ENCODE measurements at regions not wholly inside any gene's neighbourhood (a gene's known extent, or its start where the extent isn't known, plus 50 kb on each side); places are given as distances from the start of the nearest gene placed in this dataset.

DNA sequence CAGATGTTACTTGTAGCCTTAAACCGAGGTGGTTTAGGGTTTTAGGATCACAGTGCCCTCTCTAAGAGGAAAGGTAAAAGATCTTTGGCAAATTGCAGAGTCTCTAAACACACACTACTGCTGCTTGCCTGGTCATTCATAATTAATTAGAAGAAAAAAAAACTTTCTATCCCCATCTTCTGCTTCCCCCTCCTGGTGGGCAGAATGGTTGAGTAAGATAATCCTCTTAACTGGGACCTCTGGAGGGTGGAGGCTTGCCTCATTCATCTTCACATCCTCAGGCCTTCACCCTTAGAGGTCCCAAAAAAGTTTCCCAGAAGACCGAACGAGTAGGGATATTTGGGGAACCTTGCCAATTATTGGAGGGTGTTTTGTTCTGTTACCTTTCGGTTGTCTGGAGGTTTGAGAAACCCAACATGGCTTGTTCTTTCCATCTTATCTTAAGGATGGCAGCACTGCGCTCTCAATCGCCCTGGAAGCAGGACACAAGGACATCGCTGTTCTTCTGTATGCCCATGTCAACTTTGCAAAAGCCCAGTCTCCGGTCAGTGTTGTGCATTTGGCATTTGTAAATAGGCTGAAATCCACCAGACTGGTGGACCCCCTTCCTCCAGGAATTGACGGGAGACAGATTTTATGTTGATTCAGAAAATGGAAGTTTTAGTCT, 97.3 kb upstream of the DMRT1 start:
- H3K27me3 Mint-ChIP-seq (ENCODE audit: low read depth in 2 of 2), result peaks cover 0 to 13% of the 10 kb centered on the region in 2 donors
- ATAC-seq, result no peak
- intact Hi-C loops (cut with micrococcal nuclease), result no loop called here

GRCh38 chr9:744790-745484, 96.6 kb upstream of the DMRT1 start:
- Mint-ChIP-seq H3K27me3 (ENCODE audit: low read depth in 2 of 2) (peaks cover 0 to 11% of the 10 kb centered on the region in 2 donors), H3K4me3 (no peak overlapping the region), H3K27ac (no peak overlapping the region), H3K36me3 (no peaks in the 10 kb centered on the region), H3K4me1 (peaks cover 18 to 28% of the 10 kb centered on the region in 2 donors), H3K9me3 (no peaks in the 10 kb centered on the region)
- no peak for DNase-seq
- ATAC-seq, result no peak
- no peak for TF ChIP-seq CTCF (IDR thresholded peaks at IDR 0.05)
- H3K4me1 ChIP-seq (ENCODE audit: control insufficient read depth, insufficient read depth, low read length), result peaks cover 18% of the 10 kb centered on the region
- no peaks in the 10 kb centered on the region for H3K27me3 ChIP-seq (ENCODE audit: control insufficient read depth, insufficient read depth, low read length)
- 77% methylated on average over 7 of the region's 7 CpGs for WGBS (ENCODE audit: insufficient coverage)
- no peak overlapping the region for H3K4me3 ChIP-seq (ENCODE audit: low read length)
- no peaks in the 10 kb centered on the region for H3K9me3 ChIP-seq (ENCODE audit: control insufficient read depth, insufficient read depth, low read length)
- no peak overlapping the region for H3K27ac ChIP-seq (ENCODE audit: low read length)
- no peaks in the 10 kb centered on the region for H3K36me3 ChIP-seq (ENCODE audit: control insufficient read depth, insufficient read depth, low read length)
- intact Hi-C loops (cut with micrococcal nuclease), result no loop called here

More for the DNA sequence above, 97.3 kb upstream of the DMRT1 start:
- DNase-seq, result no peak
- Histone ChIP-seq H3K4me3 (ENCODE audit: low read length) (no peak overlapping the region), H3K36me3 (ENCODE audit: control insufficient read depth, insufficient read depth, low read length) (no peaks in the 10 kb centered on the region), H3K4me1 (ENCODE audit: control insufficient read depth, insufficient read depth, low read length) (peaks cover 10% of the 10 kb centered on the region), H3K9me3 (ENCODE audit: control insufficient read depth, insufficient read depth, low read length) (no peaks in the 10 kb centered on the region), H3K27me3 (ENCODE audit: control insufficient read depth, insufficient read depth, low read length) (no peaks in the 10 kb centered on the region), H3K27ac (ENCODE audit: low read length) (no peak overlapping the region)
- Mint-ChIP-seq H3K9me3 (no peaks in the 10 kb centered on the region), H3K4me3 (no peak overlapping the region), H3K36me3 (no peaks in the 10 kb centered on the region), H3K4me1 (peaks cover 13 to 20% of the 10 kb centered on the region in 2 donors), H3K27ac (no peak overlapping the region)
- 97% methylated on average over 7 of the region's 9 CpGs for WGBS (ENCODE audit: insufficient coverage)
- TF ChIP-seq CTCF (IDR thresholded peaks at IDR 0.05), result no peak

DNA sequence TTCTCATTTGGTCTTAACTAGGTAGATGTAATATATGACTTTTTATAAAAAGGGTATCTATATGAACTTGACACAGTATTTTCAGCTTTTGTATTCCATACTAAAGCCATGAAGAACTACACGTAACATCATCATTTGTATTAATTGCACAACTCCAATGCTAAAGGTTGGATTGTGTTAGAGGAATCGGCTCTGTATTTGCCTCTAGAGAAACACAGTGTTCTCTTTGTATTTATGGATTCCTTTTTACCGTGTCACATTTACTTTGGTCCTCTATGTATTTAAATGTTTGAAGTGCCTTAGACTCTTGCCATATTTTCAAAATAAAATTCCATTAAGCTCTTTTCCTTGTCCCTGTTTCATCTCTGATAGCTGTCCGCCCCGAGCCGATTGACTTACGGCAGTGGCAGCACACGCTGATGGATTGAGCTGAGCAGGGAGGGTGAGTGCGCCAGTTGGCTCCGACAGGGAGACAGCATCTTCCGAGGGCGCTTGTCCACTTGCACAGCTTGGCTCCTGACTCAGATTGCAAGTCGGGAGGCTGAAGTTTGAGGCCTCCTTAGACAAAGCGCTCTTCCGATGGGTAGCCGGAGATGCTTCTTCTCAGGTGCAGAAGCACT, 95.6 kb upstream of the DMRT1 start:
- no peaks in the 10 kb centered on the region for H3K9me3 Mint-ChIP-seq
- no peak overlapping the region for H3K27ac ChIP-seq (ENCODE audit: low read length)
- intact Hi-C loops (cut with micrococcal nuclease), result no loop called here
- DNase-seq (no peak), ATAC-seq (no peak)
- H3K4me3 Mint-ChIP-seq, result no peak overlapping the region
- no peak overlapping the region for H3K4me3 ChIP-seq (ENCODE audit: low read length)
- H3K4me1 ChIP-seq (ENCODE audit: control insufficient read depth, insufficient read depth, low read length), result peaks cover 25% of the 10 kb centered on the region
- H3K27me3 Mint-ChIP-seq (ENCODE audit: low read depth in 2 of 2), result peaks cover 0 to 11% of the 10 kb centered on the region in 2 donors
- peaks cover 28 to 37% of the 10 kb centered on the region in 2 donors for H3K4me1 Mint-ChIP-seq
- no peaks in the 10 kb centered on the region for H3K36me3 ChIP-seq (ENCODE audit: control insufficient read depth, insufficient read depth, low read length)
- no peak overlapping the region for H3K27ac Mint-ChIP-seq
- no peak for TF ChIP-seq CTCF (IDR thresholded peaks at IDR 0.05)
- WGBS (ENCODE audit: insufficient coverage), result 91% methylated on average over 14 of the region's 16 CpGs
- H3K9me3 ChIP-seq (ENCODE audit: control insufficient read depth, insufficient read depth, low read length), result no peaks in the 10 kb centered on the region
- H3K27me3 ChIP-seq (ENCODE audit: control insufficient read depth, insufficient read depth, low read length), result no peaks in the 10 kb centered on the region
- H3K36me3 Mint-ChIP-seq, result no peaks in the 10 kb centered on the region
